ENCODE measurements at regions not wholly inside any gene's neighbourhood (a gene's known extent, or its start where the extent isn't known, plus 50 kb on each side); places are given as distances from the start of the nearest gene placed in this dataset.

DNA sequence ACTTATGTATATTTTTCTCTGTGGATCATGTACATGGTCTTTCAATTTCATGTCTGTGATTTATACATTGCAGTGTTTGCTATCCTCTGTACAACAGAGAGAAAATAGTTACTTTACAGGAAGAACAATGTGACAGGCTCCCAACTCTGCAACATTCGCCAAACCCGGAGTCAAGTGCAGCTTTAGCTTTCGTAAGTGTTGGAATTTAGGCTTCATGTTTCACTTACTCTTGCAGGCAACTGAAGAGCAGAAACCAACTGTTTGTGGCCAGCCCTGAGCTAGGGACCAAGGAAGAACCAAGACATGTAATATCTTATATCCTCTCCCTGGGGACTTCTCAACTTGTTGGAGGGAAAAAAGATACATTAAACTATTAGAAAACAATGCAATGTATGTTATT is 147.9 kb downstream of the C5orf15 start:
- Histone ChIP-seq H3K4me2 (ENCODE audit: low read length) (no peak overlapping the region), H4K20me1 (ENCODE audit: insufficient read depth) (no peaks in the 10 kb centered on the region), H3K9ac (ENCODE audit: low read length) (no peak overlapping the region), H3K27ac (ENCODE audit: low read length) (no peak overlapping the region), H3K9me2 (ENCODE audit: insufficient read depth, low read length) (no peaks in the 10 kb centered on the region), H3K79me2 (replicated peaks; ENCODE audit: insufficient read depth, low read length) (no peaks in the 10 kb centered on the region), H3K9me3 (ENCODE audit: low read length) (no peaks in the 10 kb centered on the region), H3F3A (ENCODE audit: insufficient read depth, low read length, poor library complexity, severe bottlenecking) (no peaks in the 10 kb centered on the region), H2AFZ (ENCODE audit: low read depth, low read length) (no peak overlapping the region), H3K27me3 (ENCODE audit: insufficient read depth, low read depth, low read length) (no peaks in the 10 kb centered on the region), H3K4me3 (ENCODE audit: low read length) (no peak overlapping the region), H3K36me3 (ENCODE audit: insufficient read depth, low read length) (no peaks in the 10 kb centered on the region)
- TF ChIP-seq EP300 (conservative IDR thresholded peaks at IDR 0.05; ENCODE audit: poor library complexity, severe bottlenecking) = no peak
- TF ChIP-seq MXI1 (conservative IDR thresholded peaks at IDR 0.05; ENCODE audit: poor library complexity, severe bottlenecking) = no peak

DNA sequence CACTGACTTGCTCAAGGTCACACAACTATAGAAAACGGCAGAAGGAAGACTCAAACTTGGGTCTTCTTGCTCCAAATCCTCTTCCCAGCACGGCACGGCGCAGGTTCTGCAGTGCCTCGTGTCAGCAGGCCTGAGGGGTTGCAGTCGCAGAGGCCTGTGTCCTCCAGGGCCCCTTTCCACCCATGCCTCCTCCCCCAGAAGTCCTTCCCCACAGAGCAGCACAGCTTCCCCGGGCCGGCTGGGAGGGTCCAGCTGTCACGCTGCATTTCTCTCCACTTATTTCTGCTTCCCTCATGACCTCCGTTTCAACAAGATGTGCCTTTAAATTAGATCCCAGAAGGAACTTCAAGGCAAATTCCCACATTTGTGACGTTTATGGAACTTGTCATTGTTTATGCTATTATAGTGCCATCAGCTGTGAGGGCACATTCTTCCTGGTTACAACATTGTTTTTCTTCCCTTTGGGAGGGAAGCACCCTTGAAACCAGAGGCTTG is 148.4 kb downstream of the C5orf15 start:
- no peak overlapping the region for H3K4me3 ChIP-seq (ENCODE audit: low read length)
- H3K9me2 ChIP-seq (ENCODE audit: insufficient read depth, low read length) = no peaks in the 10 kb centered on the region
- H4K20me1 ChIP-seq (ENCODE audit: insufficient read depth) = no peaks in the 10 kb centered on the region
- no peaks in the 10 kb centered on the region for H3K9me3 ChIP-seq (ENCODE audit: low read length)
- H3K27ac ChIP-seq (ENCODE audit: low read length) = no peak overlapping the region
- H3K9ac ChIP-seq (ENCODE audit: low read length) = no peak overlapping the region
- no peaks in the 10 kb centered on the region for H3K36me3 ChIP-seq (ENCODE audit: insufficient read depth, low read length)
- no peak overlapping the region for H2AFZ ChIP-seq (ENCODE audit: low read depth, low read length)
- H3K79me2 ChIP-seq (replicated peaks; ENCODE audit: insufficient read depth, low read length) = no peaks in the 10 kb centered on the region
- no peaks in the 10 kb centered on the region for H3K27me3 ChIP-seq (ENCODE audit: insufficient read depth, low read depth, low read length)
- TF ChIP-seq EP300 (conservative IDR thresholded peaks at IDR 0.05; ENCODE audit: poor library complexity, severe bottlenecking) = no peak
- no peak for TF ChIP-seq TAF1 (IDR thresholded peaks at IDR 0.05; ENCODE audit: low read depth)
- TF ChIP-seq, protein P1, sequence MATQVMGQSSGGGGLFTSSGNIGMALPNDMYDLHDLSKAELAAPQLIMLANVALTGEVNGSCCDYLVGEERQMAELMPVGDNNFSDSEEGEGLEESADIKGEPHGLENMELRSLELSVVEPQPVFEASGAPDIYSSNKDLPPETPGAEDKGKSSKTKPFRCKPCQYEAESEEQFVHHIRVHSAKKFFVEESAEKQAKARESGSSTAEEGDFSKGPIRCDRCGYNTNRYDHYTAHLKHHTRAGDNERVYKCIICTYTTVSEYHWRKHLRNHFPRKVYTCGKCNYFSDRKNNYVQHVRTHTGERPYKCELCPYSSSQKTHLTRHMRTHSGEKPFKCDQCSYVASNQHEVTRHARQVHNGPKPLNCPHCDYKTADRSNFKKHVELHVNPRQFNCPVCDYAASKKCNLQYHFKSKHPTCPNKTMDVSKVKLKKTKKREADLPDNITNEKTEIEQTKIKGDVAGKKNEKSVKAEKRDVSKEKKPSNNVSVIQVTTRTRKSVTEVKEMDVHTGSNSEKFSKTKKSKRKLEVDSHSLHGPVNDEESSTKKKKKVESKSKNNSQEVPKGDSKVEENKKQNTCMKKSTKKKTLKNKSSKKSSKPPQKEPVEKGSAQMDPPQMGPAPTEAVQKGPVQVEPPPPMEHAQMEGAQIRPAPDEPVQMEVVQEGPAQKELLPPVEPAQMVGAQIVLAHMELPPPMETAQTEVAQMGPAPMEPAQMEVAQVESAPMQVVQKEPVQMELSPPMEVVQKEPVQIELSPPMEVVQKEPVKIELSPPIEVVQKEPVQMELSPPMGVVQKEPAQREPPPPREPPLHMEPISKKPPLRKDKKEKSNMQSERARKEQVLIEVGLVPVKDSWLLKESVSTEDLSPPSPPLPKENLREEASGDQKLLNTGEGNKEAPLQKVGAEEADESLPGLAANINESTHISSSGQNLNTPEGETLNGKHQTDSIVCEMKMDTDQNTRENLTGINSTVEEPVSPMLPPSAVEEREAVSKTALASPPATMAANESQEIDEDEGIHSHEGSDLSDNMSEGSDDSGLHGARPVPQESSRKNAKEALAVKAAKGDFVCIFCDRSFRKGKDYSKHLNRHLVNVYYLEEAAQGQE (IDR thresholded peaks at IDR 0.05; ENCODE audit: borderline replicate concordance) = no peak
- no peak for TF ChIP-seq EZH2 (IDR thresholded peaks at IDR 0.05; ENCODE audit: borderline replicate concordance, insufficient read depth, low read length, poor library complexity, severe bottlenecking)
- TF ChIP-seq MXI1 (conservative IDR thresholded peaks at IDR 0.05; ENCODE audit: poor library complexity, severe bottlenecking) = no peak
- TF ChIP-seq, protein P2, sequence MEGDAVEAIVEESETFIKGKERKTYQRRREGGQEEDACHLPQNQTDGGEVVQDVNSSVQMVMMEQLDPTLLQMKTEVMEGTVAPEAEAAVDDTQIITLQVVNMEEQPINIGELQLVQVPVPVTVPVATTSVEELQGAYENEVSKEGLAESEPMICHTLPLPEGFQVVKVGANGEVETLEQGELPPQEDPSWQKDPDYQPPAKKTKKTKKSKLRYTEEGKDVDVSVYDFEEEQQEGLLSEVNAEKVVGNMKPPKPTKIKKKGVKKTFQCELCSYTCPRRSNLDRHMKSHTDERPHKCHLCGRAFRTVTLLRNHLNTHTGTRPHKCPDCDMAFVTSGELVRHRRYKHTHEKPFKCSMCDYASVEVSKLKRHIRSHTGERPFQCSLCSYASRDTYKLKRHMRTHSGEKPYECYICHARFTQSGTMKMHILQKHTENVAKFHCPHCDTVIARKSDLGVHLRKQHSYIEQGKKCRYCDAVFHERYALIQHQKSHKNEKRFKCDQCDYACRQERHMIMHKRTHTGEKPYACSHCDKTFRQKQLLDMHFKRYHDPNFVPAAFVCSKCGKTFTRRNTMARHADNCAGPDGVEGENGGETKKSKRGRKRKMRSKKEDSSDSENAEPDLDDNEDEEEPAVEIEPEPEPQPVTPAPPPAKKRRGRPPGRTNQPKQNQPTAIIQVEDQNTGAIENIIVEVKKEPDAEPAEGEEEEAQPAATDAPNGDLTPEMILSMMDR (IDR thresholded peaks at IDR 0.05; ENCODE audit: poor library complexity, severe bottlenecking) = no peak
- TF ChIP-seq SMC3 (conservative IDR thresholded peaks at IDR 0.05; ENCODE audit: poor library complexity) = no peak
- no peak for TF ChIP-seq RAD21 (conservative IDR thresholded peaks at IDR 0.05)
- no peak for TF ChIP-seq POLR2AphosphoS5 (IDR thresholded peaks at IDR 0.05)
- no peak overlapping the region for H3K4me2 ChIP-seq (ENCODE audit: low read length)
- H3F3A ChIP-seq (ENCODE audit: insufficient read depth, low read length, poor library complexity, severe bottlenecking) = no peaks in the 10 kb centered on the region

Measured in neural cell (in vitro differentiated cells).